IPS DF 6.9 (cell line): ENCODE measurements at regions not wholly inside any gene's neighbourhood (a gene's known extent, or its start where the extent isn't known, plus 50 kb on each side); places are given as distances from the start of the nearest gene placed in this dataset.

Source experiments
- DNase-seq: peaks from one replicate; pipeline ENCODE4 v3.0.0-alpha.2; 2013; ENCODE audit warnings: low read depth, low spot score
- H3K27ac ChIP-seq: one replicate; pipeline ENCODE4 v1.5.1; 2013; ENCODE audit warnings: low read length, control low read depth
- H3K27me3 ChIP-seq: 2 replicates; pipeline ENCODE4 v1.6.1; 2013; ENCODE audit warnings: mild to moderate bottlenecking, low read length; ENCODE audit not compliant: control insufficient read depth, insufficient read depth
- H3K36me3 ChIP-seq: 2 replicates; pipeline ENCODE4 v1.6.1; 2013; ENCODE audit warnings: low read length; ENCODE audit not compliant: control insufficient read depth, insufficient read depth
- H3K4me1 ChIP-seq: 2 replicates; pipeline ENCODE4 v1.6.1; 2013; ENCODE audit warnings: low read length; ENCODE audit not compliant: control insufficient read depth, insufficient read depth
- H3K4me3 ChIP-seq: 2 replicates; pipeline ENCODE4 v1.5.1; 2013; ENCODE audit warnings: mild to moderate bottlenecking, low read length
- H3K9me3 ChIP-seq: 2 replicates; pipeline ENCODE4 v1.6.1; 2013; ENCODE audit warnings: low read length, inconsistent platforms; ENCODE audit not compliant: control insufficient read depth, insufficient read depth
- WGBS: extraction: QIAGEN DNeasy Blood & Tissue Kit; methylation state at CpG from one replicate; pipeline ENCODE4 v1.1.7; 2013; ENCODE audit warnings: mixed read lengths, missing lambda C conversion rate; ENCODE audit not compliant: insufficient read length, insufficient coverage; 5-methylcytosine and 5-hydroxymethylcytosine counted together

- Histone ChIP-seq H3K27me3 (no peaks in the 10 kb centered on the region), H3K4me1 (no peaks in the 10 kb centered on the region), H3K27ac (no peak overlapping the region), H3K9me3 (no peaks in the 10 kb centered on the region), H3K36me3 (no peaks in the 10 kb centered on the region), H3K4me3 (no peak overlapping the region)
- DNase-seq, result no peak
- WGBS, result no CpG with 5 or more reads among the region's 4 CpGs
Observed at GRCh38 chr13:34001389-34001788, 183.4 kb downstream of the RFC3 start.

GRCh38 chr13:34002141-34002540 lies 184.2 kb downstream of the RFC3 start:
- Histone ChIP-seq H3K36me3 (no peaks in the 10 kb centered on the region), H3K27ac (no peak overlapping the region), H3K4me3 (no peak overlapping the region), H3K9me3 (no peaks in the 10 kb centered on the region), H3K27me3 (no peaks in the 10 kb centered on the region), H3K4me1 (no peaks in the 10 kb centered on the region)
- WGBS, result no CpG with 5 or more reads among the region's 1 CpG
- no peak for DNase-seq

- no CpG with 5 or more reads among the region's 4 CpGs for WGBS
Observed at GRCh38 chr13:34002924-34003323, 185.0 kb downstream of the RFC3 start.

GRCh38 chr13:34003656-34004055 lies 185.7 kb downstream of the RFC3 start:
- no peak overlapping the region for H3K4me3 ChIP-seq
- no peaks in the 10 kb centered on the region for H3K27me3 ChIP-seq
- H3K9me3 ChIP-seq, result no peaks in the 10 kb centered on the region
- no peaks in the 10 kb centered on the region for H3K4me1 ChIP-seq
- H3K27ac ChIP-seq, result no peak overlapping the region
- DNase-seq, result no peak
- no CpG with 5 or more reads among the region's 4 CpGs for WGBS
- H3K36me3 ChIP-seq, result no peaks in the 10 kb centered on the region

More at GRCh38 chr13:34002924-34003323, 185.0 kb downstream of the RFC3 start:
- no peaks in the 10 kb centered on the region for H3K27me3 ChIP-seq
- H3K9me3 ChIP-seq, result no peaks in the 10 kb centered on the region
- H3K27ac ChIP-seq, result no peak overlapping the region
- no peak overlapping the region for H3K4me3 ChIP-seq
- H3K36me3 ChIP-seq, result no peaks in the 10 kb centered on the region
- DNase-seq, result no peak
- no peaks in the 10 kb centered on the region for H3K4me1 ChIP-seq

GRCh38 chr13:34004676-34005075 lies 186.7 kb downstream of the RFC3 start:
- no peaks in the 10 kb centered on the region for H3K36me3 ChIP-seq
- no peak overlapping the region for H3K4me3 ChIP-seq
- no peak for DNase-seq
- WGBS, result no CpG with 5 or more reads among the region's 14 CpGs
- no peaks in the 10 kb centered on the region for H3K27me3 ChIP-seq
- no peak overlapping the region for H3K27ac ChIP-seq
- H3K9me3 ChIP-seq, result no peaks in the 10 kb centered on the region
- H3K4me1 ChIP-seq, result no peaks in the 10 kb centered on the region

- no peaks in the 10 kb centered on the region for H3K36me3 ChIP-seq
- H3K27me3 ChIP-seq, result no peaks in the 10 kb centered on the region
- no peak for DNase-seq
- H3K27ac ChIP-seq, result no peak overlapping the region
- no CpG with 5 or more reads among the region's 2 CpGs for WGBS
- H3K4me3 ChIP-seq, result no peak overlapping the region
- no peaks in the 10 kb centered on the region for H3K4me1 ChIP-seq
- no peaks in the 10 kb centered on the region for H3K9me3 ChIP-seq
Observed at GRCh38 chr13:34006011-34006410, 188.1 kb downstream of the RFC3 start.

GRCh38 chr13:34011552-34012085 lies 193.7 kb downstream of the RFC3 start:
- Histone ChIP-seq H3K27me3 (no peaks in the 10 kb centered on the region), H3K4me1 (no peaks in the 10 kb centered on the region), H3K9me3 (no peaks in the 10 kb centered on the region), H3K4me3 (no peak overlapping the region), H3K27ac (no peak overlapping the region), H3K36me3 (no peaks in the 10 kb centered on the region)
- DNase-seq, result no peak
- WGBS, result no CpG with 5 or more reads among the region's 11 CpGs

GRCh38 chr13:34012382-34012781 lies 194.4 kb downstream of the RFC3 start:
- WGBS, result no CpG with 5 or more reads among the region's 2 CpGs
- H3K27me3 ChIP-seq, result no peaks in the 10 kb centered on the region
- H3K4me3 ChIP-seq, result no peak overlapping the region
- no peaks in the 10 kb centered on the region for H3K4me1 ChIP-seq
- H3K27ac ChIP-seq, result no peak overlapping the region
- H3K36me3 ChIP-seq, result no peaks in the 10 kb centered on the region
- no peaks in the 10 kb centered on the region for H3K9me3 ChIP-seq
- no peak for DNase-seq

- no peak overlapping the region for H3K27ac ChIP-seq
- no peak for DNase-seq
- no peak overlapping the region for H3K4me3 ChIP-seq
- no CpG with 5 or more reads among the region's 6 CpGs for WGBS
- no peaks in the 10 kb centered on the region for H3K4me1 ChIP-seq
- H3K27me3 ChIP-seq, result no peaks in the 10 kb centered on the region
- no peaks in the 10 kb centered on the region for H3K9me3 ChIP-seq
- no peaks in the 10 kb centered on the region for H3K36me3 ChIP-seq
Observed at GRCh38 chr13:34013061-34013460, 195.1 kb downstream of the RFC3 start.

- H3K4me1 ChIP-seq, result no peaks in the 10 kb centered on the region
- WGBS, result no CpG with 5 or more reads among the region's 4 CpGs
- H3K27me3 ChIP-seq, result no peaks in the 10 kb centered on the region
- DNase-seq, result no peak
- no peaks in the 10 kb centered on the region for H3K9me3 ChIP-seq
- no peak overlapping the region for H3K4me3 ChIP-seq
- H3K36me3 ChIP-seq, result no peaks in the 10 kb centered on the region
- no peak overlapping the region for H3K27ac ChIP-seq
Observed at GRCh38 chr13:34017231-34017630, 199.3 kb downstream of the RFC3 start.

- no peaks in the 10 kb centered on the region for H3K9me3 ChIP-seq
- H3K36me3 ChIP-seq, result no peaks in the 10 kb centered on the region
- no peak overlapping the region for H3K27ac ChIP-seq
- DNase-seq, result no peak
- no peak overlapping the region for H3K4me3 ChIP-seq
- H3K4me1 ChIP-seq, result no peaks in the 10 kb centered on the region
- H3K27me3 ChIP-seq, result no peaks in the 10 kb centered on the region
- WGBS, result no CpG with 5 or more reads among the region's 6 CpGs
Observed at GRCh38 chr13:34019870-34020269, 201.9 kb downstream of the RFC3 start.
